GM12892 (cell line): ENCODE measurements at regions not wholly inside any gene's neighbourhood (a gene's known extent, or its start where the extent isn't known, plus 50 kb on each side); places are given as distances from the start of the nearest gene placed in this dataset.

Experiments used
- DNase-seq: peaks from one replicate; pipeline ENCODE4 v3.0.0; 2011; ENCODE audit not compliant: insufficient read length
- FAIRE-seq: peaks from 2 replicates; lab custom pipeline; 2011; peaks lifted over from hg19 to GRCh38; lab: Jason Lieb, UNC
- POLR2A ChIP-seq: IDR thresholded peaks from 2 replicates; pipeline ENCODE4 v1.6.1; 2011; ENCODE audit warnings: low read depth, low read length, control low read depth
- POLR2AphosphoS5 ChIP-seq: IDR thresholded peaks from 2 replicates; pipeline ENCODE4 v1.6.1; 2011; ENCODE audit warnings: low read depth, low read length, control low read depth
- TAF1 ChIP-seq: IDR thresholded peaks from 2 replicates; pipeline ENCODE4 v1.6.1; 2011; ENCODE audit warnings: low read depth, mild to moderate bottlenecking, control low read depth, low read length, borderline replicate concordance

GRCh38 chr3:21049334-21050062 lies 701.5 kb downstream of the ZNF385D start:
- TF ChIP-seq TAF1, result no peak
- TF ChIP-seq POLR2AphosphoS5, result no peak
- no peak for TF ChIP-seq POLR2A
- no peak for FAIRE-seq
- no peak for DNase-seq

DNA sequence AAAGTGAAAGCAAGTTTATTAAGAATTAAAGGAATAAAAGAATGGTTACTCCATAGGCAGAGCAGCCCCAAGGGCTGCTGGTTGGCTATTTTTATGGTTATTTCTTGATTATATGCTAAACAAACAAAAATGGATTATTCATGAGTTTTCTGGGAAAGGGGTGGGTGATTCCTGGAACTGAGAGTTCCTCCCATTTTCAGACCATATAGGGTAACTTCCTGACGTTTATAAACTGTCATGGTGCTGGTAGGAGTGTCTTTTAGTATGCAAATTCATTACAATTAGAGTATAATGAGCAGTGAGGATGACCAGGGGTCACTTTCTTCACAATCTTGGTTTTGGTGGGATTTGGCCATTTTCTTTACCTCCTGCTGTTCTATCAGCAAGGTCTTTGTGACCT lies 707.9 kb downstream of the ZNF385D start:
- no peak for DNase-seq
- FAIRE-seq, result no peak
- no peak for TF ChIP-seq POLR2AphosphoS5
- TF ChIP-seq POLR2A, result no peak
- no peak for TF ChIP-seq TAF1

DNA sequence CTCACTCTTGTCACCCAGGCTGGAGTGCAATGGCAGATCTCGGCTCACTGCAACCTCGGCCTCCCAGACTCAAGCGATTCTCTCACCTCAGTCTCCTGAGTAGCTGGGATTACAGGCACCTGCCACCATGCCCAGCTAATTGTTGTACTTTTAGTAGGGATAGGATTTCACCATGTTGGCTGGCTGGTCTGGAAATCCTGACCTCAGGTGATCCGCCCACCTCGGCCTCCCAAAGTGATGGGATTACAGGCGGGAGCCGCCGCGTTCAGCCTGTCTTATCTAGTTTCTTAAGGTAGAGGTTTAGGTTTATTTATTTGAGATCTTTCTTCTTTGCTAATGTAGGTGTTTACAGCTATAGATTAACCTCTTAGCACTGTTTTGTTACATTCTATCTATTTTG lies 708.8 kb downstream of the ZNF385D start:
- no peak for DNase-seq

DNA sequence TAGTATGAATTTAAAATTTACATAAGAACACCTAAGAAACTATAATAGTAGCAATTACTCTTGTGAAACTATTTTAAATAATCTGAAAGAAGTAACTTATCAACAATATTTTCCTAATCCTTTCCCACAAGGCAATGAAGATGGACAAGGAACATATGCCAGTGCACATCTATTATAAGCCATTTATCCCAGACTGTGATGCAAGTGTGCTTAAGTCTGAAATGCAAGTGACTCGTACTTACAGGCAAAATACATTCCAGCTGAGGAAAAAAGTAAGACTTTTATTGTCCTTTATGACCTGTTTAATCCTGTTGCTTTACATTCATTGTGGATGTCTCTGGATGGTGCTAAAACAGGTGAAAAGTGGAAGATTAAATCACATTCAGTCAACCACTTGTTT lies 709.4 kb downstream of the ZNF385D start:
- DNase-seq (no peak), FAIRE-seq (no peak)
- TF ChIP-seq POLR2A (no peak), POLR2AphosphoS5 (no peak), TAF1 (no peak)

More for the DNA sequence above, 708.8 kb downstream of the ZNF385D start:
- TF ChIP-seq POLR2AphosphoS5 (no peak), POLR2A (no peak), TAF1 (no peak)
- no peak for FAIRE-seq

DNA sequence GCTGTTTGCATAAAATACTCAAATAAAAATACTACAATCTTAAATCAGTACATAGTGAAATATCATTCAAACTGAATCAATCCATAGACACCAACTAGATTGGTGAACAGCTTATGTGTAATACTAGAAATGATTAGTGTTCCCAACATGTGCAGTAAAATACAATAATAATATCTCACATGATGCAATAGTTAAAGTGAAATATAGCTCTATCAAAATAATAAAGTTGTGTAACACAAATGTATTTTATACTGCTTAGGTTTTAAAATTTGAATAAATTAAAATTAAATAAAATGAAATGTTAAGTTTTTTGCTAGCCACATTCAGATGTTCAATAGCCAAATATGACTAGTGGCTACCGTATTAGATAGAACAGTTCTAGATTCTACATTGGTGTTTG lies 714.1 kb downstream of the ZNF385D start:
- FAIRE-seq (no peak), DNase-seq (no peak)
- TF ChIP-seq POLR2A (no peak), TAF1 (no peak), POLR2AphosphoS5 (no peak)

DNA sequence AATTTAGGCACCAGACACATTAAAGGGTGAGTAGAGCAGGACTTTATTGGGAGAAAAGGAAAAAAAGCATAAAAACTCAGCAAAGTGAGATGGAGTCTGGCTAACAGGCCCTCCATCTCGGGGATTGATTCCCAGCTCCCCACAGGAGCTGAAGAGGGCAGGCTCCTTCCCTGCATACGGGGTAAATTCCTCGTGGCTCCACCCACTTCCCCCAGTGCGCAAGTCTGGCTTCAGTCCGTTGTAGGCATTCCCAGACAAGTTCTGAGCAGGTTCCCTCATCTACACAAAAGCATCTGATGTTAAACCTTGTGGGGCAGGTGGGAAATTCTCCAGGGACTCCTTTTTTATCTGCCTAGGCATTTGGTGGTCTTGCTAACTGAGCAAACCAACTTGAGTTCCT lies 722.6 kb downstream of the ZNF385D start:
- no peak for FAIRE-seq
- no peak for DNase-seq
- TF ChIP-seq POLR2AphosphoS5, result no peak
- no peak for TF ChIP-seq POLR2A
- TF ChIP-seq TAF1, result no peak

DNA sequence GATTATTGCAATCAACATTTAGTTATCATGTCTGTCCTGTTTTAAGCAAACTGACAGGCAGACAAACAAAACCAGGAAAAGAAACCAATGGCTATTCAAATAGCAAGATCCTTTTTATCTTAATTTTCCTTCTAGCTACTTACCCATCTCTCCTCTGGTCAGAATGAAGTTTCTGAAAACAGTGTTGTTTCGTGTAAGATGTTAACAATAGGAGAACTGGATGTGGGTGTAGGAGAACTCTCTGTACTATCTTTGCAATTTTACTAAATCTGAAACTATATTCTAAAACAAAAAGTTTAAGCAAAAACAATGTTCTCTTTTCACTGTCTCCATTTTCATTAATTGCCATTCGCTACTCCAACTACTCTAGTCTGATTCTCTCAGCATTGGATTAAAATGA lies 726.4 kb downstream of the ZNF385D start:
- no peak for FAIRE-seq
- TF ChIP-seq POLR2A, result no peak
- TF ChIP-seq TAF1, result no peak
- no peak for TF ChIP-seq POLR2AphosphoS5
- DNase-seq, result no peak

- no peak for TF ChIP-seq POLR2A
- TF ChIP-seq TAF1, result no peak
- TF ChIP-seq POLR2AphosphoS5, result no peak
- FAIRE-seq (no peak), DNase-seq (no peak)
Observed at GRCh38 chr3:21020681-21021080, 730.3 kb downstream of the ZNF385D start.

DNA sequence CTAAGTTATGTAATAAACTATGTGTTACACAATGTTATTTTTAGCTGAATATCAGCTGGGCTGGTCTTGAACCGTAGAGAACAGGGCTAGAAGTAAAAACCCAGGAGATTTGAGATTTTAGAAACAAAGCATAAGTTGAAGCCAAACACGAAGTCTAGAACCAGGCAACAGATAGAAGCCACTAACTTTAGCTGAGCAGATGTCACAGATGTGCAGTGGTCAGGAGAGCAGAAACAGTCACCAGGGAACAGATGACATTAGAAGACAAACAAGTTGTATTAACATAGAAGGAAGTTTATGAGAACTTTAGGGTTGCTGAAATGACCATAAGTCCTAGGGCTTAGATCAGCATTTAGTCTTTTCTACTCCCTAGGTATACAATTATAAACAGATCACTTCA lies 731.0 kb downstream of the ZNF385D start:
- DNase-seq (no peak), FAIRE-seq (no peak)
- TF ChIP-seq TAF1 (no peak), POLR2A (no peak), POLR2AphosphoS5 (no peak)

- TF ChIP-seq POLR2AphosphoS5, result no peak
- no peak for TF ChIP-seq TAF1
- TF ChIP-seq POLR2A, result no peak
- no peak for FAIRE-seq
- no peak for DNase-seq
Observed at GRCh38 chr3:21017115-21017852, 733.7 kb downstream of the ZNF385D start.

DNA sequence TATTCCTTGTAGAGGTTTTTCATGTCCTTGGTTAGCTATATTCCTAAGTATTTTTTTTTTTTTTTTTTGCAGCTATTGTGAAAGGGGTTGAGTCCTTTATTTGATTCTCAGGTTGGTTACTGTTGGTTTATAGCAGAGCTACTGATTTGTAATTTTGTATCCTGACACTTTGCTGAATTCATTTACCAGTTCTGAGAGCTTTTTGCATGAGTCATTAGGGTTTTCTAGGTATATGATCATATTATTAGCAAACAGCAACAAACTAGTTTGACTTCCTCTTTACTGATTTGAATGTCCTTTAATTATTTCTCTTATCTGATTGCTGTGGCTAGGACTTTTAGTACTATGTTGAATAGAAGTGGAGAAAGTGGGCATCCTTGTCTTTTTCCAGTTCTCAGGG lies 737.4 kb downstream of the ZNF385D start:
- DNase-seq (no peak), FAIRE-seq (no peak)
- no peak for TF ChIP-seq TAF1
- TF ChIP-seq POLR2AphosphoS5, result no peak
- TF ChIP-seq POLR2A, result no peak

DNA sequence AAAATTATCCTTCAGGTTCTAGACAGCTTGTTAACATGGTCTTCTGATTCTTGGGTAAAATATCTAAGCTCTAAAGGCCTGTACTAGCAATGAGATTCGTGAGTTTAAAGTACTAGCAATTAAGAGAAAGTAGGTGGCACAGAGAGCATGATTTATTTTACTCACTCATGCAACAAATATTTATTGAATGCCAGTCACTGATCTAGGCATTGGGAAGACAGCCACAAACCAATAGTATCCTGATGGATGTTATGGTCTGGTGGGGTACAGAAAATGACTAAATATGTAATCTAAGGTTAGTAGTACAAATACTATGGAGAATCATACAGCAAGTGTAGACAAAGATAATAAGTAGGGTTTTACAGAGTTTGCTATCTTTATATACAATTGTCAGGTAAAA lies 751.3 kb downstream of the ZNF385D start:
- TF ChIP-seq TAF1 (no peak), POLR2A (no peak)
- DNase-seq (no peak), FAIRE-seq (no peak)
